ENCODE measurements at regions not wholly inside any gene's neighbourhood (a gene's known extent, or its start where the extent isn't known, plus 50 kb on each side); places are given as distances from the start of the nearest gene placed in this dataset.
A peak's percentile ranks its signal among the peaks of the same experiment; 100 is the strongest.

- H3K4me1 ChIP-seq (ENCODE audit: control insufficient read depth, insufficient read depth, low read length), result no peaks in the 10 kb centered on the region
- POLR2A ChIA-PET, result no interaction called here
- CTCF ChIA-PET, result interaction anchor here (0.6 kb wide), 1 partner anchor 763 kb away, joined by 7 read pairs; no protein-coding TSS in a partner anchor
- no peaks in the 10 kb centered on the region for H3K36me3 ChIP-seq (ENCODE audit: control insufficient read depth in 2 of 2, insufficient read depth in 1 of 2, low read length in 2 of 2)
- H3K9me3 ChIP-seq (ENCODE audit: control insufficient read depth, insufficient read depth, low read depth, low read length), result no peaks in the 10 kb centered on the region
- H3K4me3 ChIP-seq (ENCODE audit: low read depth, low read length), result no peak overlapping the region
- TF ChIP-seq ZIC2 (tag by site-specific recombination; IDR thresholded peaks at IDR 0.05) (peak; percentile 91), ZSCAN23 (tag by site-specific recombination; IDR thresholded peaks at IDR 0.05) (no peak)
- no peak overlapping the region for H3K27ac ChIP-seq (ENCODE audit: extremely low read depth, low read depth, low read length)
Measured at GRCh38 chr1:115233598-115233997, 104.5 kb downstream of the NGF start.

DNA sequence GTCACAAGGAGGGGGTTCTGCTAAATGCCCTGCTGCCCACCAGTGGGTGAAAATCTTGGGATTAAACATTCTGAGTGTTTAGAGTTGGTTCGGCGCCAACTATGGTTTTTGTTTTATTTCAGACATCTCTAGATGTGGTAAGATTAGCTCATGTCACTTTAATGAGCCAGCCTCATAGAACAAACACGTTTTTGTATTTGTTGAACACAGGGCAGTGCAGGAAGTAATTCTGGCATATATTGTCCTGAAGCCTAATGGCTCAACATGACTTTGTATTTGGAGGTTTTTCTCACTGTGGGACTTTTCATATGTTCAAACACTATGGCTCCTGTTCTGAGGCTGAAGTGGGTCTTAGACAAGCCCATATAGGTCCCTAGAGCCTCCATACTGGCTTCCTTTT lies 107.8 kb downstream of the NGF start:
- Histone ChIP-seq H3K4me1 (ENCODE audit: control insufficient read depth, insufficient read depth, low read length) (no peaks in the 10 kb centered on the region), H3K27ac (ENCODE audit: extremely low read depth, low read depth, low read length) (no peak overlapping the region), H3K4me3 (ENCODE audit: low read depth, low read length) (no peak overlapping the region), H3K36me3 (ENCODE audit: control insufficient read depth in 2 of 2, insufficient read depth in 1 of 2, low read length in 2 of 2) (no peaks in the 10 kb centered on the region), H3K9me3 (ENCODE audit: control insufficient read depth, insufficient read depth, low read depth, low read length) (no peaks in the 10 kb centered on the region)
- POLR2A ChIA-PET, result no interaction called here
- TF ChIP-seq SALL2 (tag by site-specific recombination; IDR thresholded peaks at IDR 0.05; ENCODE audit: borderline replicate concordance), result no peak
- no peak for TF ChIP-seq GLI4 (tag by site-specific recombination; IDR thresholded peaks at IDR 0.05)
- CTCF ChIA-PET, result interaction anchor here (0.9 kb wide), 1 partner anchor 10 kb away, joined by 3 read pairs; no protein-coding TSS in a partner anchor

DNA sequence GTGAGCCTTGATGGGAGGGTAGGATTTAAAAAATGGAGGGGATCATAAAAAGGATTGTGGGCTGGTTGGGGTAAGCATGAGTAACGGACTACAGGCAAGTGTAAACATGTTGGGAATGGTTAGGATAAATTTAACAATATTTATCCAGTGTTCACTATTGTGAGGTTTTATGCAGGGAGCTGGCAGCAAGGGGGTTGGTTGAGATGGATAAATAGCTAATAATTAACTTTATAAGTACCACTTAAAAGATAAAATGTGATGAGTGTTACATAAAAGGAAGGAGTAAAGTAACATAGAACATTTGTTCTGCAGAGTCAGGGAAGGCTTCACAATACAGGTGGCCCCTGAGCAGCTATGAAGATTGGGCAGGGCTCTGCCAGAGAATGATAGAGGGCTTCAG lies 109.0 kb downstream of the NGF start:
- ChIA-PET POLR2A (no interaction called here), CTCF (interaction anchor here (0.6 kb wide), 1 partner anchor 65 kb away, joined by 4 read pairs; no protein-coding TSS in a partner anchor)
- H3K4me3 ChIP-seq (ENCODE audit: low read depth, low read length), result no peak overlapping the region
- H3K27ac ChIP-seq (ENCODE audit: extremely low read depth, low read depth, low read length), result no peak overlapping the region
- H3K36me3 ChIP-seq (ENCODE audit: control insufficient read depth in 2 of 2, insufficient read depth in 1 of 2, low read length in 2 of 2), result no peaks in the 10 kb centered on the region
- H3K4me1 ChIP-seq (ENCODE audit: control insufficient read depth, insufficient read depth, low read length), result no peaks in the 10 kb centered on the region
- H3K9me3 ChIP-seq (ENCODE audit: control insufficient read depth, insufficient read depth, low read depth, low read length), result no peaks in the 10 kb centered on the region
- TF ChIP-seq ZNF155 (tag by site-specific recombination; IDR thresholded peaks at IDR 0.05), result no peak
- TF ChIP-seq ZNF16 (tag by site-specific recombination; IDR thresholded peaks at IDR 0.05; ENCODE audit: low read depth), result no peak
- no peak for TF ChIP-seq ZNF510 (tag by site-specific recombination; IDR thresholded peaks at IDR 0.05; ENCODE audit: insufficient replicate concordance)
- TF ChIP-seq ZFP69B (tag by site-specific recombination; IDR thresholded peaks at IDR 0.05), result no peak
- no peak for TF ChIP-seq ZNF513 (tag by site-specific recombination; IDR thresholded peaks at IDR 0.05)
- no peak for TF ChIP-seq ZNF776 (tag by site-specific recombination; IDR thresholded peaks at IDR 0.05; ENCODE audit: borderline replicate concordance)
- TF ChIP-seq PRDM2 (tag by site-specific recombination; IDR thresholded peaks at IDR 0.05; ENCODE audit: borderline replicate concordance), result no peak
- no peak for TF ChIP-seq PRDM1 (tag by site-specific recombination; IDR thresholded peaks at IDR 0.05)
- no peak for TF ChIP-seq ZNF629 (tag by site-specific recombination; IDR thresholded peaks at IDR 0.05)
- no peak for TF ChIP-seq ZNF350 (tag by site-specific recombination; IDR thresholded peaks at IDR 0.05)
- no peak for TF ChIP-seq WT1 (tag by site-specific recombination; IDR thresholded peaks at IDR 0.05)
- TF ChIP-seq, protein P1, sequence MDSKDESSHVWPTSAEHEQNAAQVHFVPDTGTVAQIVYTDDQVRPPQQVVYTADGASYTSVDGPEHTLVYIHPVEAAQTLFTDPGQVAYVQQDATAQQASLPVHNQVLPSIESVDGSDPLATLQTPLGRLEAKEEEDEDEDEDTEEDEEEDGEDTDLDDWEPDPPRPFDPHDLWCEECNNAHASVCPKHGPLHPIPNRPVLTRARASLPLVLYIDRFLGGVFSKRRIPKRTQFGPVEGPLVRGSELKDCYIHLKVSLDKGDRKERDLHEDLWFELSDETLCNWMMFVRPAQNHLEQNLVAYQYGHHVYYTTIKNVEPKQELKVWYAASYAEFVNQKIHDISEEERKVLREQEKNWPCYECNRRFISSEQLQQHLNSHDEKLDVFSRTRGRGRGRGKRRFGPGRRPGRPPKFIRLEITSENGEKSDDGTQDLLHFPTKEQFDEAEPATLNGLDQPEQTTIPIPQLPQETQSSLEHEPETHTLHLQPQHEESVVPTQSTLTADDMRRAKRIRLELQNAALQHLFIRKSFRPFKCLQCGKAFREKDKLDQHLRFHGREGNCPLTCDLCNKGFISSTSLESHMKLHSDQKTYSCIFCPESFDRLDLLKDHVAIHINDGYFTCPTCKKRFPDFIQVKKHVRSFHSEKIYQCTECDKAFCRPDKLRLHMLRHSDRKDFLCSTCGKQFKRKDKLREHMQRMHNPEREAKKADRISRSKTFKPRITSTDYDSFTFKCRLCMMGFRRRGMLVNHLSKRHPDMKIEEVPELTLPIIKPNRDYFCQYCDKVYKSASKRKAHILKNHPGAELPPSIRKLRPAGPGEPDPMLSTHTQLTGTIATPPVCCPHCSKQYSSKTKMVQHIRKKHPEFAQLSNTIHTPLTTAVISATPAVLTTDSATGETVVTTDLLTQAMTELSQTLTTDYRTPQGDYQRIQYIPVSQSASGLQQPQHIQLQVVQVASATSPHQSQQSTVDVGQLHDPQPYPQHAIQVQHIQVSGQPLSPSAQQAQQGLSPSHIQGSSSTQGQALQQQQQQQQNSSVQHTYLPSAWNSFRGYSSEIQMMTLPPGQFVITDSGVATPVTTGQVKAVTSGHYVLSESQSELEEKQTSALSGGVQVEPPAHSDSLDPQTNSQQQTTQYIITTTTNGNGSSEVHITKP (tag by site-specific recombination; IDR thresholded peaks at IDR 0.05), result no peak
- TF ChIP-seq, protein P2, sequence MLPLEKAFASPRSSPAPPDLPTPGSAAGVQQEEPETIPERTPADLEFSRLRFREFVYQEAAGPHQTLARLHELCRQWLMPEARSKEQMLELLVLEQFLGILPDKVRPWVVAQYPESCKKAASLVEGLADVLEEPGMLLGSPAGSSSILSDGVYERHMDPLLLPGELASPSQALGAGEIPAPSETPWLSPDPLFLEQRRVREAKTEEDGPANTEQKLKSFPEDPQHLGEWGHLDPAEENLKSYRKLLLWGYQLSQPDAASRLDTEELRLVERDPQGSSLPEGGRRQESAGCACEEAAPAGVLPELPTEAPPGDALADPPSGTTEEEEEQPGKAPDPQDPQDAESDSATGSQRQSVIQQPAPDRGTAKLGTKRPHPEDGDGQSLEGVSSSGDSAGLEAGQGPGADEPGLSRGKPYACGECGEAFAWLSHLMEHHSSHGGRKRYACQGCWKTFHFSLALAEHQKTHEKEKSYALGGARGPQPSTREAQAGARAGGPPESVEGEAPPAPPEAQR (tag by site-specific recombination; IDR thresholded peaks at IDR 0.05), result no peak
